HFFc6 (cell line): ENCODE measurements at regions not wholly inside any gene's neighbourhood (a gene's known extent, or its start where the extent isn't known, plus 50 kb on each side); places are given as distances from the start of the nearest gene placed in this dataset.

Source experiments
- DNase-seq: peaks from one replicate; pipeline ENCODE4 v3.0.0-alpha.2; 2018
- H3K27ac Mint-ChIP-seq: 2 replicates; pipeline ENCODE4 v1.8.0; 2020; ENCODE audit warnings: mild to moderate bottlenecking, mixed read lengths
- H3K27me3 Mint-ChIP-seq: 2 replicates; pipeline ENCODE4 v1.8.0; 2021; ENCODE audit warnings: mild to moderate bottlenecking, moderate library complexity, mixed read lengths; ENCODE audit not compliant: insufficient read depth
- H3K36me3 Mint-ChIP-seq: 2 replicates; pipeline ENCODE4 v1.8.0; 2021; ENCODE audit warnings: low read depth, mixed read lengths
- H3K4me1 Mint-ChIP-seq: 2 replicates; pipeline ENCODE4 v1.8.0; 2020; ENCODE audit warnings: low read depth, mixed read lengths
- H3K4me3 Mint-ChIP-seq: 2 replicates; pipeline ENCODE4 v1.8.0; 2020; ENCODE audit warnings: mild to moderate bottlenecking, moderate library complexity, mixed read lengths
- H3K9me3 Mint-ChIP-seq: 2 replicates; pipeline ENCODE4 v1.8.0; 2020; ENCODE audit warnings: mild to moderate bottlenecking, mixed read lengths
- CTCF ChIP-seq: fragments of 200-600 bp; sonication (generic); IDR thresholded peaks from 2 replicates; pipeline ENCODE4 v1.5.0; 2021; ENCODE audit warnings: antibody characterized with exemption, mild to moderate bottlenecking

GRCh38 chr1:23625929-23626535 is 65.6 kb upstream of the RPL11 start:
- no peak for DNase-seq
- Mint-ChIP-seq H3K27ac (no peak overlapping the region), H3K36me3 (no peaks in the 10 kb centered on the region), H3K9me3 (no peaks in the 10 kb centered on the region), H3K4me1 (no peaks in the 10 kb centered on the region), H3K27me3 (peaks cover 2% of the 10 kb centered on the region), H3K4me3 (no peak overlapping the region)
- TF ChIP-seq CTCF, result no peak

- no peak overlapping the region for H3K4me3 Mint-ChIP-seq
- no peaks in the 10 kb centered on the region for H3K36me3 Mint-ChIP-seq
- H3K9me3 Mint-ChIP-seq, result no peaks in the 10 kb centered on the region
- DNase-seq, result no peak
- no peak overlapping the region for H3K27ac Mint-ChIP-seq
- H3K4me1 Mint-ChIP-seq, result no peaks in the 10 kb centered on the region
- H3K27me3 Mint-ChIP-seq, result peaks cover 8% of the 10 kb centered on the region
- TF ChIP-seq CTCF, result no peak
Measured at GRCh38 chr1:23625459-23625858, 66.1 kb upstream of the RPL11 start.

- no peaks in the 10 kb centered on the region for H3K36me3 Mint-ChIP-seq
- TF ChIP-seq CTCF, result no peak
- no peak overlapping the region for H3K27ac Mint-ChIP-seq
- H3K4me1 Mint-ChIP-seq, result no peaks in the 10 kb centered on the region
- H3K9me3 Mint-ChIP-seq, result no peaks in the 10 kb centered on the region
- H3K4me3 Mint-ChIP-seq, result no peak overlapping the region
- H3K27me3 Mint-ChIP-seq, result peaks cover 17% of the 10 kb centered on the region
- DNase-seq, result no peak
Measured at GRCh38 chr1:23624440-23624839, 65.1 kb upstream of the ID3 start.

- no peak for TF ChIP-seq CTCF
- Mint-ChIP-seq H3K27me3 (peaks cover 28% of the 10 kb centered on the region), H3K27ac (no peak overlapping the region), H3K4me1 (peaks cover 2% of the 10 kb centered on the region; the same call in 1 of the 2 replicates), H3K9me3 (peaks cover 3% of the 10 kb centered on the region; the same call in 1 of the 2 replicates), H3K36me3 (no peaks in the 10 kb centered on the region), H3K4me3 (no peak overlapping the region)
- DNase-seq, result no peak
Measured at GRCh38 chr1:23622284-23622683, 63.0 kb upstream of the ID3 start.

- H3K27ac Mint-ChIP-seq, result no peak overlapping the region
- no peak for DNase-seq
- no peak for TF ChIP-seq CTCF
- H3K27me3 Mint-ChIP-seq, result peaks cover 32% of the 10 kb centered on the region
- no peak overlapping the region for H3K4me3 Mint-ChIP-seq
- peaks cover 3% of the 10 kb centered on the region; the same call in 1 of the 2 replicates for H3K9me3 Mint-ChIP-seq
- H3K4me1 Mint-ChIP-seq, result peaks cover 5% of the 10 kb centered on the region; the same call in 1 of the 2 replicates
- 0 out of 2 replicates have a peak, but pooled peaks cover 6% of the 10 kb centered on the region for H3K36me3 Mint-ChIP-seq
Measured at GRCh38 chr1:23620605-23621004, 61.3 kb upstream of the ID3 start.
